Rectal smooth muscle tissue (tissue), 1 donor: ENCODE measurements at regions not wholly inside any gene's neighbourhood (a gene's known extent, or its start where the extent isn't known, plus 50 kb on each side); places are given as distances from the start of the nearest gene placed in this dataset.
A peak's percentile ranks its signal among the peaks of the same experiment; 100 is the strongest.

Experiments
- H3K27ac ChIP-seq: one replicate; pipeline ENCODE4 v1.7.0; 2013; ENCODE audit warnings: low read depth, low read length, inconsistent platforms
- H3K27me3 ChIP-seq: one replicate; pipeline ENCODE4 v1.7.0; 2013; ENCODE audit warnings: low read length; ENCODE audit not compliant: control insufficient read depth, insufficient read depth
- H3K36me3 ChIP-seq: one replicate; pipeline ENCODE4 v1.7.0; 2013; ENCODE audit warnings: low read length; ENCODE audit not compliant: control insufficient read depth, insufficient read depth
- H3K4me1 ChIP-seq: one replicate; pipeline ENCODE4 v1.7.0; 2013; ENCODE audit warnings: low read length; ENCODE audit not compliant: control insufficient read depth, insufficient read depth
- H3K4me3 ChIP-seq: one replicate; pipeline ENCODE4 v1.7.0; 2013; ENCODE audit warnings: low read length
- H3K9ac ChIP-seq: one replicate; pipeline ENCODE4 v1.7.0; 2013; ENCODE audit warnings: low read length

DNA sequence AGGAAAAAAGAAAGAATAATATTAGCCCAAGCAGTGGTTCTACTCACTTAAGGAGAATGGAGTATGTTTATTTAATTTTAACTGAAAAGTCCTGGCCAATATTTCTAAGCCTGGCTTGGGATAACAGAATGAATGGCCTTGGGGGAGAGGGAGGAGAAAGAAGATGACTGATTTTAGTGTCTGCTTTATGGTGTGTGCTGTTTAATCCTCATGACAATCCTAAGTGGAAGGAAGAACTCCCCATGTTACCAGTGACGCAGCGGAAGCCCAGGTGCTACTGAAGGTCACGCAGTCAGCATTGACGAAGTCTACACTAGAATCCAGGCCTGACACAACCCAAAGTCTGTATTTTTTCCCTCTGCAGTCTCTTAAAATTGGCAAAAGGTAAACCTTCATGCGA is 50.5 kb downstream of the PALM2AKAP2 start:
- H3K4me1 ChIP-seq: peaks cover 7% of the 10 kb centered on the region
- H3K27me3 ChIP-seq: no peaks in the 10 kb centered on the region
- H3K4me3 ChIP-seq: no peak overlapping the region
- no peak overlapping the region for H3K27ac ChIP-seq
- H3K9ac ChIP-seq: no peak overlapping the region
- H3K36me3 ChIP-seq: no peaks in the 10 kb centered on the region

DNA sequence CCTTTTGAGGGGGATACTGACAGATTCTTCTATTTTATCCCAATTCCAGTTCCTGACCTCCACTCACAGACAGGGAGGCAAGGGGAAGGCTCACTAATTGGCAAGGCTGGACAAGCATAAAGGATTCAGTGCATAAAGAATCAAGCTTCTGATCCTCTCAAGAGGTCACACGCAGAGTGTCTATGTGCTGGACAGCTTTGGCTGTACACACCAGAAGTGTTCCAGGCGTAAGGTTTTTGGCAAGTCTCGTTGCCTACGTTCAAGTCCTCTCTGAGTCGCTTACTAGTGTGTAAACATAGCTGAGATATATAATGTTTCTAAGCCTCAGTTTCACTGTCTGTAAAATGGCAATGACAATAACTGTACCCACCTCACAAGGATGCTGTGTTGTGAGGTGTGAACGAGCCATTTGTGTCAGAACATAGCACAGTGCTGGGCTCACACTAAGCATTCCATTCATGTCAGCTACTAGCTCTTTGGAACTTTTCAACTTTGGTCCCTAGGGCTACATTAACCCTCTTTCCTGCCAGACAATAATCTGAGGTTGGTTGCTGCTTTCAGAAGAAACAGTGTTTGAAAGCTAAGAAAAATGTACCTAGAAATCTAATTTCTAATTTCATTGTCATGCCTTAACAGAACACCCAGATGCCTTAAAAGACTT is 52.1 kb downstream of the PALM2AKAP2 start:
- no peak overlapping the region for H3K9ac ChIP-seq
- H3K27ac ChIP-seq: no peak overlapping the region
- H3K36me3 ChIP-seq: no peaks in the 10 kb centered on the region
- peaks cover 7% of the 10 kb centered on the region for H3K4me1 ChIP-seq
- H3K27me3 ChIP-seq: no peaks in the 10 kb centered on the region
- H3K4me3 ChIP-seq: no peak overlapping the region

DNA sequence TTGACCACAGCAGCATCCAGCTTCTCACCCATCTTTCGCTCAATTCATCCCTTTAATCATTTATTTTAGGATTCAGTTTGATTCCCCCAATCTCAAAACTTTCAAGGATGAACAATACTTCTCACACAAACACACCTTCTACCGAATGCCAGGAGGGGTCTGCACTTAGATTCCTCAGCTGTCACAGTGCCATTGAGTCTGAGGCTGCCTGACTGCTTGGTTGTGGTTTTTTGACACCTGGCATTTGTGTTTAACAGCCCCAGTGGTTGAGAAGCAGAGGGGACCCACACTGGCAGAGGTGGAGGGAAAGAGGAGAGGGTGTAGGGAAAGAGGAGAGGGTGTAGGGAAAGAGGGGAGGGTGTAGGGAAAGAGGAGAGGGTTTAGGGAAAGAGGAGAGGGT is 54.9 kb downstream of the PALM2AKAP2 start:
- no peak overlapping the region for H3K4me3 ChIP-seq
- no peaks in the 10 kb centered on the region for H3K27me3 ChIP-seq
- no peaks in the 10 kb centered on the region for H3K36me3 ChIP-seq
- H3K9ac ChIP-seq: no peak overlapping the region
- H3K4me1 ChIP-seq: peaks cover 7% of the 10 kb centered on the region
- no peak overlapping the region for H3K27ac ChIP-seq

DNA sequence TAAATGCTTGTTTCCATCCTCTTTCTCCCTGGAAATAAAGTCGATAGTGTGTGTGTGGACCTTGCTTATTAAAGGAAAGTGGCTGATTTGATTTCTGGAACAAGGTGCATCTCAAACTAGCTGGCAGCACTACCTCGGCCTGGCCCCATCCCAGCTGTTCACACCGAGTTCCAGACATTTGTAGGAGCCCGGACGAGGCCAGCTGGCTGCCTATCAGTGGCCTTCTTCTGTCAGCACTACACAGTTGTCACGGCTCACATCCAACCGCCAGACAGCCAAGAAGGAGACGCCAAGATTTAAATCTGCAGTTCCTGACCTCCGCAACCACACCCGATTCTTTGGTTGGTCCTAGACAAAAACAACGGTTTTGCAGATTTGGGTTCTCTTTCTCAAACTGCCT is 63.6 kb downstream of the PALM2AKAP2 start:
- Histone ChIP-seq H3K27me3 (no peaks in the 10 kb centered on the region), H3K4me3 (no peak overlapping the region), H3K4me1 (peaks cover 7% of the 10 kb centered on the region), H3K9ac (no peak overlapping the region), H3K36me3 (no peaks in the 10 kb centered on the region), H3K27ac (no peak overlapping the region)

DNA sequence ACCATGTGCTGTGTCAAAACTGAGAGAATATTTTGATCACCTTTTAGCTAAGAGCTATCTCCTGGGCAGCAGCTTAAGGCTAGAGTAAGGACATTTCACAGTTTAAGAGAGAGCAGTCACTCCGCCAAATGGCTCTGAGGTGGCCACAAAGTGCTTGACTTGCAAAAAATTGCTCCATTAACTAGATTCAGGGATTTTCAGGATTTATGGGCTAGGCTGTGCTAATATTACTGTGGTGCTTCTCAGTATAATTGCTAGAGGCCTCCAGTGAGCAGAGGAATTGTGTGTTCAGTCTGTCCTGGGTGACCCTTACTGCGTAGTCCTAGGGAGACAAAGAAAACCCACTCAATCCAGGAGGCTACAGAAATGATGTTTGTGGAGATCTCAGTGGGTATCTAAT is 65.2 kb downstream of the PALM2AKAP2 start:
- Histone ChIP-seq H3K4me1 (peaks cover 7% of the 10 kb centered on the region), H3K4me3 (no peak overlapping the region), H3K36me3 (no peaks in the 10 kb centered on the region), H3K9ac (no peak overlapping the region), H3K27me3 (no peaks in the 10 kb centered on the region), H3K27ac (no peak overlapping the region)

DNA sequence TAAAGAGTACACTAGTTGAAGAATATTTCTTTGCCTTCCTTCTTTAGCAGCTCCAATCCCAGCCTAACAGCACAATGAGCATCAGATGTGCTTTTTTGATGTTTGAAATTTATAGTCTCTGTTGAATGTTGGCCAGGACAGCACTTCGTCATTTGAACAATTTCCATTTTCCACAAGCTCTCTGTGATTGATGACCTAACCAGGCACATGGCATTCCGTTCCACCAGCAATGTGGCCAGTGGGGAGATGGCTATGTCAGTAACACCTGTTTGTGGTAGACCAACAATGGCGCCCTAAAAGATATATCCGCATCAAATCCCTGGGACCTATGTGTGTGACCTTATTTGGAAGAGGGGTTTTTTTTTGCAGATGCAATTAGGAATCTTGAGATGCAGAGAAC is 66.8 kb downstream of the PALM2AKAP2 start:
- Histone ChIP-seq H3K27me3 (no peaks in the 10 kb centered on the region), H3K36me3 (no peaks in the 10 kb centered on the region), H3K4me3 (no peak overlapping the region), H3K4me1 (peaks cover 7% of the 10 kb centered on the region), H3K27ac (no peak overlapping the region), H3K9ac (no peak overlapping the region)

DNA sequence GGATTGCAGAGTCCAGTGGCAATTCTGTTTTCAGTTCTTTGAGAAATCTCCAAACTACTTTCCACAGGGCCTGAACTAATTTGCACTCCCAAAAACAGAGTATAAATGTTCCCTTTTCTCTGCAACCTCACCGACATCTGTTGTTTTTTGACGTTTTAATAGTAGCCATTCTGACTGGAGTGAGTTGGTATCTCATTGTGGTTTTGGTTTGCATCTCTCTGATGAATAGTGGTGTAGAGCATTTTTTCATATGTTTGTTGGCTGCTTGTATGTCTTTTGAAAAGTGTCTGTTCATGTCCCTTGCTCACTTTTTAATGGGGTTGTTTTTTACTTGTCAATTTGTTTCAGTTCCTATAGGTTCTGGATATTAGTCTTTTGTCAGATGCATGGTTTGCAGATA is 72.6 kb downstream of the PALM2AKAP2 start:
- Histone ChIP-seq H3K27ac (no peak overlapping the region), H3K36me3 (no peaks in the 10 kb centered on the region), H3K4me3 (no peak overlapping the region), H3K9ac (no peak overlapping the region), H3K27me3 (no peaks in the 10 kb centered on the region), H3K4me1 (peaks cover 2% of the 10 kb centered on the region)

DNA sequence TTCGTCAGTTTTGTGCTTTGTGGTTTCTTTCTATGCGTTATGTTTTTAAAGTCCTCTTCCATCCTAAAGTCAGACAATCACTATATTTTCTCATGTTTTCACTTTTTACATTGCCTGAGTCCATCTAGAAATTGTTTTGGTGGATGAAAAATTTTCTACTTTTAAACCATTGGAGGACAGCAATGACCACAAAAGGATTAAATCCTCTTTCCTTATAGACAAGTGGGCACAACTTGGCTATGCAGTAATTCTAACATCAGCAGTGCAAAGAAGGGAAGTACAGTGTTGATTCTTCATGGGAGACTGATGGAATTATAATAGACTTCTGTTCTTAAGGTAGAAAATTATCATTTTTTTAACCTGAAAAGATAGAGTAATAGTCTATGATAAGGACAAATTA is 75.5 kb downstream of the PALM2AKAP2 start:
- Histone ChIP-seq H3K27me3 (no peaks in the 10 kb centered on the region), H3K36me3 (no peaks in the 10 kb centered on the region), H3K4me1 (peaks cover 2% of the 10 kb centered on the region), H3K4me3 (no peak overlapping the region), H3K9ac (no peak overlapping the region), H3K27ac (no peak overlapping the region)

DNA sequence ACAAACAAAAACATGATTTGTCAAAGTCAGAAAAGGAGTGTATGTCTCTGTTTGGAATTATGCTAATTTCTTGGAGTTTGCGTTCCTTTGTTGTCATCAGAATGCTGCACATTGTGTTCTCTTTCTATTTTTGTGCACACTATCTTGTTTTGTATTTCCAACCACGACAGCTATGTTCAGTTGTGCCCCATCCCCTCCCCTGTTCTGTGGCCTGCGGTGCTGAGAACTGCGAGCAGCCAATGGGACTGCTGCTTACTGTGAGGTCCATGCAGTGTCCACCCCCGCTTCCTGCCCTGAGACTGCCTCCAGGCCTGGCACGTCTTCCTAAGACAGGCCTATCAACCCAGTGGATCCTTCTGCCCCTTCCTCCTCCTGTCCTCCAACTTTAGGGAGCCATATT is 76.8 kb downstream of the PALM2AKAP2 start:
- Histone ChIP-seq H3K9ac (no peak overlapping the region), H3K4me3 (no peak overlapping the region), H3K27me3 (no peaks in the 10 kb centered on the region), H3K36me3 (no peaks in the 10 kb centered on the region), H3K27ac (no peak overlapping the region), H3K4me1 (peaks cover 2% of the 10 kb centered on the region)

DNA sequence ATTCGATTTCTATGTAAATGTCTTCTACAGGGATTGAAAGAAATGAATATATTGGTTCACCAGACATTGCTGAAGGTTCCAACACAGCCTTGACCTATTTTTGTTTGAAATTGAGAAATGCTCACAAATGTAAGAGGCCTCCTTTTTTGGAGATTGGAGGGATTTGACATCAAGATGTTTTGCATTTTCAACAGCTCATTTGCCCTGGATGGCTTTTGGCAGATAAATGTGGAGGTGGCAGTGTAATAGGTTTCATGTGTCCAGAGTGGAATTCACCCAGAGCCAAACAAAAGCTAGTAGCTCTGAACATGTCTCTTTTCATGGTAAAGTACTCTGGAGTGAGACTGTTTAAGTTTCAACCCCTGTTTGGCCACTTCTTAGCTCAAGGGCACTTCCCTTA is 77.3 kb downstream of the PALM2AKAP2 start:
- Histone ChIP-seq H3K9ac (no peak overlapping the region), H3K4me1 (peaks cover 2% of the 10 kb centered on the region), H3K36me3 (no peaks in the 10 kb centered on the region), H3K27me3 (no peaks in the 10 kb centered on the region), H3K27ac (no peak overlapping the region), H3K4me3 (no peak overlapping the region)

DNA sequence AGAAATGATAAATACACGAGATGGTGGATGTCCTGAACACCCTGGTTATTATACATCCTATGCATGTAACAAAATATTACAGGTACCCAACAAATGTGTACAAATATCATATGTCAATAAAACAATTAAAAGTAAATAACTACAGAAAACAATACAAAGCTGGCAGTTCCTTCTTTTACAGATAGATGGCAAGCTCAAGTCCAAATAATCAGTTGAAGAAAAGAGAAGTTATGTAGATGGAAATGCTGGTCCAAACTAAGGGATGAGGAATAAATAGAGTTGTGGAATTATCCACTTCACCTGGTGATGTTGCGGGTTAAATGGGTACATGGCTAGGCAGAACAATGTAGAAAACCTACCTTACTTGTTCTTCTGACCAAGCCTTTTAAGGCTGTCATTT is 79.4 kb downstream of the PALM2AKAP2 start:
- Histone ChIP-seq H3K4me3 (no peak overlapping the region), H3K4me1 (peaks cover 2% of the 10 kb centered on the region), H3K36me3 (no peaks in the 10 kb centered on the region), H3K9ac (no peak overlapping the region), H3K27ac (no peak overlapping the region), H3K27me3 (no peaks in the 10 kb centered on the region)

DNA sequence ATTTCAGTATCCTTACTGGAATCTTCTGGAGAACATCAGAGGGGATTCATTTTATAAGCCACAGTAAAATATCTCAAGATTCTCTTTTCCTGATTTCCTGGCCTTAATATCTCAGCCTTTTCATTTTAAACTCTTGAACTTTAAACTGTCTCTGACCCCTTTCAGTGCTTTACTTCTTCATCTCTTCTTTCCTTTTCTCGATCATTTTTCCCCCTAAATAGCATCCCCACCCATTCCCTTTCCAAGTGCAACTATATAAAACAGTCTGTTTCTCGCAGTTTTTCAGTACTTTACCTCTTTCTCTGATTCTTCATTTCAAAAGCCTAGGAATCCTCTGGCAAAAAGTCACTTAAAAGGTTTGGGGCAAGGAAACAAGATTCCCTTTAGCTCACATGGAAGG is 80.5 kb downstream of the PALM2AKAP2 start:
- Histone ChIP-seq H3K4me1 (peaks cover 2% of the 10 kb centered on the region), H3K36me3 (no peaks in the 10 kb centered on the region), H3K27me3 (no peaks in the 10 kb centered on the region), H3K9ac (no peak overlapping the region), H3K4me3 (no peak overlapping the region), H3K27ac (no peak overlapping the region)

DNA sequence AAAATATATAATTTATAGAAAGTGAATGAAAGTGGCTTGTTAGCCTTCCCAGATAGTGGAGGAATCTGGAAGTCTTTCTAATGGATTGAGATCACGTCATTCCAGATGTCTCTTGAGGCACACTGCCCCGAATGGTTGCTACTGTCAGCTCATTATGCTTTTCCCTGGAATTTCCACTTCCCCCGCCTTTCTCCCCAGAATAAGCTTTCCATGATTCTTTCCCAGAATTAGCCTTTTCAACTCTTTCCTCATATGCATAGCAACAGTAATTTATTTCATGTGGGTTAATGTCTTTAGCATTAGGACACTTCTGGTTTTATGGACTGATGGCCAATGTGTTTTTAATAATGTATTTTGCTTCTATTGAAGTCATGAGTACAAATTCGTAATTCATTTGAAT is 81.5 kb downstream of the PALM2AKAP2 start:
- H3K27ac ChIP-seq: peak overlapping the region; percentile 33

More for the DNA sequence above, 81.5 kb downstream of the PALM2AKAP2 start:
- peaks cover 2% of the 10 kb centered on the region for H3K4me1 ChIP-seq
- no peaks in the 10 kb centered on the region for H3K27me3 ChIP-seq
- H3K36me3 ChIP-seq: no peaks in the 10 kb centered on the region
- no peak overlapping the region for H3K9ac ChIP-seq
- H3K4me3 ChIP-seq: no peak overlapping the region
